IMR-90 (cell line): ENCODE measurements at regions not wholly inside any gene's neighbourhood (a gene's known extent, or its start where the extent isn't known, plus 50 kb on each side); places are given as distances from the start of the nearest gene placed in this dataset.

ENCODE experiments used
- ATAC-seq: fragments of 200-7000 bp; cut with Tn5 transposase; 2 replicates; pipeline ENCODE4 v1.9.1; 2020; ENCODE audit warnings: low read depth, mild to moderate bottlenecking, moderate library complexity
- BruUV-seq: library from RNA; stranded (reverse); fragments of 400-500 nt; replicated peaks from 2 replicates; lab custom pipeline; 2021; lab: Mats Ljungman, UMichigan
- CTCF ChIA-PET: fragments of 300-600 bp; formaldehyde crosslinking; extraction: SDS; loops from one replicate; lab custom pipeline; 2021; ENCODE audit warnings: antibody characterized with exemption; lab: Yijun Ruan, JAX
- POLR2A ChIA-PET: fragments of 300-600 bp; sonication (Branson Sonifier 250); formaldehyde crosslinking; loops from one replicate; lab custom pipeline; 2022; ENCODE audit warnings: antibody characterized with exemption; ENCODE audit not compliant: unreplicated experiment; lab: Charles Lee
- DNase-seq: peaks from one replicate; pipeline ENCODE4 v3.0.0; 2013
- H2AFZ ChIP-seq: replicated peaks from 2 replicates; pipeline ENCODE3; 2013; ENCODE audit warnings: low read length, mild to moderate bottlenecking; ENCODE audit not compliant: poor library complexity
- H2AK5ac ChIP-seq: 2 replicates; pipeline ENCODE4 v1.6.1; 2013; ENCODE audit warnings: low read depth, low read length, inconsistent platforms
- H2AK9ac ChIP-seq: replicated peaks from 2 replicates; pipeline ENCODE3; 2013; ENCODE audit warnings: mild to moderate bottlenecking, low read depth, low read length, moderate library complexity; ENCODE audit not compliant: poor library complexity
- H2BK120ac ChIP-seq: 2 replicates; pipeline ENCODE4 v1.6.1; 2013; ENCODE audit warnings: low read depth, low read length, inconsistent platforms
- H2BK15ac ChIP-seq: 3 replicates; pipeline ENCODE4 v1.6.1; 2013; ENCODE audit warnings: low read depth, low read length, inconsistent platforms
- H2BK20ac ChIP-seq: 2 replicates; pipeline ENCODE4 v1.6.1; 2013; ENCODE audit warnings: low read depth, mild to moderate bottlenecking, inconsistent platforms, low read length, moderate library complexity
- H2BK5ac ChIP-seq: 2 replicates; pipeline ENCODE4 v1.6.1; 2013; ENCODE audit warnings: mild to moderate bottlenecking, low read depth, low read length, inconsistent platforms; ENCODE audit not compliant: poor library complexity, severe bottlenecking
- H3K14ac ChIP-seq: replicated peaks from 2 replicates; pipeline ENCODE4 v1.6.1; 2013; ENCODE audit warnings: low read depth, low read length, inconsistent platforms
- H3K18ac ChIP-seq: 2 replicates; pipeline ENCODE4 v1.6.1; 2013; ENCODE audit warnings: low read depth, low read length, control low read depth
- H3K23ac ChIP-seq: 2 replicates; pipeline ENCODE4 v1.6.1; 2013; ENCODE audit warnings: low read depth, low read length, inconsistent platforms
- H3K27ac ChIP-seq: 2 replicates; pipeline ENCODE4 v1.5.1; 2013; ENCODE audit warnings: mild to moderate bottlenecking, control low read depth, low read length; ENCODE audit not compliant: insufficient read depth
- H3K27me3 ChIP-seq: 2 replicates; pipeline ENCODE4 v1.6.1; 2013; ENCODE audit warnings: low read length; ENCODE audit not compliant: control insufficient read depth, insufficient read depth
- H3K36me3 ChIP-seq: 2 replicates; pipeline ENCODE4 v1.6.1; 2013; ENCODE audit warnings: low read length, mixed read lengths; ENCODE audit not compliant: control insufficient read depth, insufficient read depth
- H3K4ac ChIP-seq: 2 replicates; pipeline ENCODE4 v1.6.1; 2013; ENCODE audit warnings: low read depth, low read length, inconsistent platforms
- H3K4me1 ChIP-seq: 2 replicates; pipeline ENCODE4 v1.6.1; 2013; ENCODE audit warnings: low read length, mixed read lengths; ENCODE audit not compliant: control insufficient read depth, insufficient read depth
- H3K4me2 ChIP-seq: 2 replicates; pipeline ENCODE4 v1.6.1; 2013; ENCODE audit warnings: low read depth, mild to moderate bottlenecking, control low read depth, low read length, moderate library complexity
- H3K4me3 ChIP-seq: 2 replicates; pipeline ENCODE4 v1.5.1; 2013; ENCODE audit warnings: low read depth, mild to moderate bottlenecking, control low read depth, low read length, moderate library complexity; ENCODE audit not compliant: insufficient read depth
- H3K56ac ChIP-seq: 2 replicates; pipeline ENCODE4 v1.6.1; 2013; ENCODE audit warnings: low read length, inconsistent platforms; ENCODE audit not compliant: insufficient read depth; ENCODE audit errors: extremely low read depth
- H3K79me1 ChIP-seq, 2 experiments: 2 replicates each; pipeline ENCODE4 v1.6.1; 2013; ENCODE audit warnings: low read length in 2 of 2, inconsistent platforms in 1 of 2, low read depth in 1 of 2
- H3K9ac ChIP-seq: 2 replicates; pipeline ENCODE4 v1.6.1; 2013; ENCODE audit warnings: low read depth, low read length, control low read depth
- H3K9me1 ChIP-seq: 2 replicates; pipeline ENCODE4 v1.6.1; 2013; ENCODE audit warnings: low read length, inconsistent platforms; ENCODE audit not compliant: insufficient read depth
- H3K9me3 ChIP-seq: 2 replicates; pipeline ENCODE4 v1.6.1; 2013; ENCODE audit warnings: low read length; ENCODE audit not compliant: control insufficient read depth, insufficient read depth
- H4K20me1 ChIP-seq: 2 replicates; pipeline ENCODE4 v1.6.1; 2013; ENCODE audit warnings: low read length, inconsistent platforms; ENCODE audit not compliant: insufficient read depth
- H4K5ac ChIP-seq: 2 replicates; pipeline ENCODE4 v1.6.1; 2013; ENCODE audit warnings: mild to moderate bottlenecking, low read depth, low read length, control low read depth
- H4K8ac ChIP-seq, 2 experiments: 2 replicates each; pipeline ENCODE4 v1.6.1; 2013; ENCODE audit warnings: low read depth in 2 of 2, low read length in 2 of 2, control low read depth in 1 of 2, inconsistent platforms in 1 of 2
- H4K91ac ChIP-seq: 2 replicates; pipeline ENCODE4 v1.6.1; 2013; ENCODE audit warnings: low read depth, low read length, inconsistent platforms; ENCODE audit not compliant: insufficient read depth
- NFE2L2 ChIP-seq: fragments of 150-350 bp; IDR thresholded peaks from 2 replicates; pipeline ENCODE4 v1.6.1; 2016; ENCODE audit warnings: low read depth, mild to moderate bottlenecking, low read length
- SMC3 ChIP-seq: fragments of 150-350 bp; IDR thresholded peaks from 2 replicates; pipeline ENCODE4 v1.6.1; 2016; ENCODE audit warnings: low read depth, mild to moderate bottlenecking, antibody characterized with exemption, low read length, moderate library complexity
- WGBS, 2 experiments: methylation state at CpG; one replicate each; pipeline versions ENCODE4 v1.1.5 to v1.1.7; 2013; ENCODE audit warnings: missing lambda C conversion rate in 2 of 2; ENCODE audit not compliant: insufficient read length in 1 of 2; ENCODE audit errors: extremely low coverage in 2 of 2; 5-methylcytosine and 5-hydroxymethylcytosine counted together
- dilution Hi-C: fragments of 300-500 bp; cut with HindIII; formaldehyde crosslinking; loops from one replicate; pipeline ENCODE4 v1.14.3; 2018; ENCODE audit warnings: low sequenced_read_pairs; ENCODE audit not compliant: unreplicated experiment
- in situ Hi-C: fragments of 300-500 bp; cut with MboI; formaldehyde crosslinking; loops from 3 replicates; pipeline ENCODE4 v1.14.3; 2019; ENCODE audit warnings: low sequenced_read_pairs, inconsistent platforms, mixed read lengths
- intact Hi-C: fragments of 100-400 bp; cut with micrococcal nuclease; formaldehyde crosslinking; loops from 2 replicates; pipeline ENCODE4 v1.10.0; 2022
- TF ChIP-seq, protein P1 (sequence below): fragments of 150-350 bp; IDR thresholded peaks from 2 replicates; pipeline ENCODE4 v1.6.1; 2016; ENCODE audit warnings: low read depth, mild to moderate bottlenecking, low read length, moderate library complexity, borderline replicate concordance

DNA sequence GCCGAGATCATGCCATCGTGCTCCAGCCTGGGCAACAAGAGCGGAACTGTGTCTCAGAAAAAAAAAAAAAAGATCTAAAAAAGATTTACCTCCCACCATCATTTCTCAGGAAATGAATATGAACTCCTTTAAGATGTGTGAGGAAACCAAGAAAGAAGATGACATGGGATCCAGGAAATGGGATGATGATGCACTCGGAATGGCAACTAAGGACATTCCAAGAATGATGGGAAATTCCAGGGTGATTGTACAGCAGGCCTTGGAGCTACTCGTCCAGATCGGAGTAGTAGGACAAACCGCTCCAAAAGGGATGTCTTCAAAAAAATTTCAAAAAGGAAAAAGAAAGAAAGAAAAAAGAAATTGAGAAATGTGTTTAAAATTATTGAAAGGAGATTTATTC, 84.9 kb upstream of the PMAIP1 start (continued):
- TF ChIP-seq, protein P1, sequence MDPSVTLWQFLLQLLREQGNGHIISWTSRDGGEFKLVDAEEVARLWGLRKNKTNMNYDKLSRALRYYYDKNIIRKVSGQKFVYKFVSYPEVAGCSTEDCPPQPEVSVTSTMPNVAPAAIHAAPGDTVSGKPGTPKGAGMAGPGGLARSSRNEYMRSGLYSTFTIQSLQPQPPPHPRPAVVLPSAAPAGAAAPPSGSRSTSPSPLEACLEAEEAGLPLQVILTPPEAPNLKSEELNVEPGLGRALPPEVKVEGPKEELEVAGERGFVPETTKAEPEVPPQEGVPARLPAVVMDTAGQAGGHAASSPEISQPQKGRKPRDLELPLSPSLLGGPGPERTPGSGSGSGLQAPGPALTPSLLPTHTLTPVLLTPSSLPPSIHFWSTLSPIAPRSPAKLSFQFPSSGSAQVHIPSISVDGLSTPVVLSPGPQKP: no peak

DNA sequence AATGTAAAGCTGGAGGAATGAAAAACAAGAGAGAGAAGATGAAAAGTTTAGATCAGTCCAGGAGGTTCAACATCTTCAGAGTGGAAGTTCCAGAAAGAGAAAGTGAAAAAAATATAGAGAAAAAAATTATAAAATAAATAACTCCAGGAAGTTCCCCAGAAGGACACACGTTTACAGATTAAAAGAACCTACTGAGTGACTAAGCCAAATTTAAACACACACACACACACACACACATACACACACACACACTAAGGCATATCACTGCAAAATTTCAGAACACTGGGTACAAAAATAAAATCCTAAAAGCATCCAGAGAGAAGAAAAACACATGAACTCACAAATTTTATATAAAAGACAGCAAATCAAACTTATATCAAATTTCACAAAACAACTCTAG, 85.9 kb upstream of the PMAIP1 start:
- no CpG with 5 or more reads among the region's 1 CpG for WGBS, 2 experiments
- H3K9me3 ChIP-seq: no peaks in the 10 kb centered on the region
- H3K14ac ChIP-seq: no peak overlapping the region
- TF ChIP-seq NFE2L2: peak; percentile 51; the same call in 1 of the 2 replicates
- TF ChIP-seq SMC3: no peak
- peak overlapping the region; percentile 85 for H2BK5ac ChIP-seq
- H3K23ac ChIP-seq: no peak overlapping the region
- H3K4me3 ChIP-seq: no peak overlapping the region
- peak overlapping the region; percentile 90; the same call in 1 of the 2 replicates for H2BK120ac ChIP-seq
- BruUV-seq: no TSS peak
- no peak overlapping the region for H2AFZ ChIP-seq
- H4K91ac ChIP-seq: no peak overlapping the region; the same call in 1 of the 2 replicates
- H3K36me3 ChIP-seq: no peaks in the 10 kb centered on the region
- H2AK9ac ChIP-seq: no peak overlapping the region
- ChIA-PET CTCF (interaction anchor here (0.7 to 1.3 kb wide), 3 partner anchors 9 to 673 kb away, joined by 3 read pairs; no protein-coding TSS in a partner anchor), POLR2A (interaction anchor here (0.6 kb wide), 1 partner anchor 181 kb away, joined by 5 read pairs; no protein-coding TSS in a partner anchor)
- H4K5ac ChIP-seq: no peak overlapping the region; the same call in 1 of the 2 replicates
- H3K9me1 ChIP-seq: peaks cover 7% of the 10 kb centered on the region
- peak overlapping the region; percentile 47; the same call in 1 of the 2 replicates for H3K18ac ChIP-seq
- no peaks in the 10 kb centered on the region for H4K20me1 ChIP-seq
- H3K79me1 ChIP-seq: no peaks in the 10 kb centered on the region
- no peak overlapping the region for H3K4me2 ChIP-seq
- in situ Hi-C loops: no loop called here
- no peak overlapping the region for H3K9ac ChIP-seq
- peak overlapping the region; percentile 53; the same call in 1 of the 2 replicates for H2BK20ac ChIP-seq
- intact Hi-C loops: no loop called here
- peaks cover 3% of the 10 kb centered on the region; the same call in 1 of the 2 replicates for H3K4me1 ChIP-seq
- ATAC-seq (no peak), DNase-seq (peak; percentile 54)
- no peaks in the 10 kb centered on the region for H3K27me3 ChIP-seq
- peak overlapping the region; percentile 61 to 79; a peak in 3 of 4 replicates for H4K8ac ChIP-seq
- H3K27ac ChIP-seq: no peak overlapping the region
- peak overlapping the region; percentile 80; the same call in 1 of the 2 replicates for H3K4ac ChIP-seq
- no peak overlapping the region for H2BK15ac ChIP-seq
- no peak overlapping the region for H2AK5ac ChIP-seq
- no peak overlapping the region for H3K56ac ChIP-seq
- dilution Hi-C loops: loop anchor here (25.0 kb wide), 1 partner anchor 377 kb away; no protein-coding TSS in a partner anchor
